ENCODE measurements at regions not wholly inside any gene's neighbourhood (a gene's known extent, or its start where the extent isn't known, plus 50 kb on each side); places are given as distances from the start of the nearest gene placed in this dataset.
A peak's percentile ranks its signal among the peaks of the same experiment; 100 is the strongest.

- no peak for TF ChIP-seq CTCF (IDR thresholded peaks at IDR 0.05)
- TF ChIP-seq ZFX (IDR thresholded peaks at IDR 0.05; ENCODE audit: borderline replicate concordance), result no peak
Measured at GRCh38 chr1:209324901-209325871, 258.3 kb upstream of the CAMK1G start.

GRCh38 chr1:209326076-209326475 lies 257.4 kb upstream of the CAMK1G start:
- no peak overlapping the region for H3K27ac ChIP-seq
- TF ChIP-seq CTCF (IDR thresholded peaks at IDR 0.05) (no peak), ZFX (IDR thresholded peaks at IDR 0.05; ENCODE audit: borderline replicate concordance) (no peak)

More at GRCh38 chr1:209324901-209325871, 258.3 kb upstream of the CAMK1G start:
- no peak overlapping the region for H3K27ac ChIP-seq

GRCh38 chr1:209326831-209327230 lies 256.7 kb upstream of the CAMK1G start:
- TF ChIP-seq CTCF (IDR thresholded peaks at IDR 0.05) (no peak), ZFX (IDR thresholded peaks at IDR 0.05; ENCODE audit: borderline replicate concordance) (no peak)
- no peak overlapping the region for H3K27ac ChIP-seq

GRCh38 chr1:209328196-209328595 lies 255.3 kb upstream of the CAMK1G start:
- H3K27ac ChIP-seq, result no peak overlapping the region
- TF ChIP-seq ZFX (IDR thresholded peaks at IDR 0.05; ENCODE audit: borderline replicate concordance), result no peak
- no peak for TF ChIP-seq CTCF (IDR thresholded peaks at IDR 0.05)

GRCh38 chr1:209335178-209335577 lies 248.3 kb upstream of the CAMK1G start:
- TF ChIP-seq CTCF (IDR thresholded peaks at IDR 0.05) (peak; percentile 97), ZFX (IDR thresholded peaks at IDR 0.05; ENCODE audit: borderline replicate concordance) (no peak)
- no peak overlapping the region for H3K27ac ChIP-seq

GRCh38 chr1:209341146-209341545 lies 242.4 kb upstream of the CAMK1G start:
- no peak overlapping the region for H3K27ac ChIP-seq
- TF ChIP-seq CTCF (IDR thresholded peaks at IDR 0.05), result no peak
- no peak for TF ChIP-seq ZFX (IDR thresholded peaks at IDR 0.05; ENCODE audit: borderline replicate concordance)
